ENCODE measurements at regions not wholly inside any gene's neighbourhood (a gene's known extent, or its start where the extent isn't known, plus 50 kb on each side); places are given as distances from the start of the nearest gene placed in this dataset.

DNA sequence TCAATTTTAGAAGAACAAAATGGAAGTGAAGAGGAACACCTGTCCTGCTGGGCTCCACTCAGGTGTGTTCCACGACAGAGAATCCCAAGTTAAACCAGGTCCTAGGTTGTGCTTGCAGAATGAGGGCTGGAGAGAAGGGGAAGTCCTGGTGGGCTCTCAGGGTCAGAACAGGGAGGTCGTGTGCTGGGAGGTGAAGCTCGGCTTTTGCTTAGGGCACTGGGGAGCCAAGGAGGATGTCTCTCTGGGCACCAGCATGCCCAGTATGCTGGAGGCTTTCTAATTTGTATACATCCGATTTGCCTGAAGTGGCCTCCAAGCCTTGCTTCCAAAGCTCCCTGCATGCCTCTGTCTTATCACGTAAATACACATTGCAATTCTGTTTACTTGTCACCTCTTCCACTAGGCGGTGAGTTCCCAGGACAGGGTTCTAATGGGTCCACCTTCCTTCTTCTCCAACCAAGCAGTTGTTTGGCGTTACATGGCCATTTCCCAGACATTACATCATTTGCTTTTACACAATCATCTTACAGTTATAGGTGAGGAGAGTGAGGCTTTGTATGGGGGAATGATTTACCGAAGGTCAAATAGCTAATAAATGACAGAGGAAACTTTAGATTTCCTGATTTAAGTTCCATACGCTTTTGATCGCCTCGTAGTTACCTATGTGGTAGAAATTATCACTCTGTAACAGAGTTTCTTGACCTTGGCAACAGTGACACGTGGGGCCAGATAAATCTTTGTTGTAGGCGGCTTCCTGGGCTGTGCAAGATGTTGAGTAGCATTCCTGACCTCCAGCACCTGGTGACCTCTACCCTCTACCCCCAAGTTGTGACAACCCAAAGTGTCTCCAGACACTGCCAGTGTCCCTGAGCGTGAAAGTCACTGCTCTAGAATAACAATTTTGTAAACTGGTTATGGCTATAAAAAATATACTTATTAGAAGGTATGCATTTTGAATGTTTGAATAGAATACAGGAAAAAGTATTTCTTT, 901.5 kb downstream of the TBC1D22A start:
- no peak for DNase-seq (ENCODE audit: low read depth, low spot score)

DNA sequence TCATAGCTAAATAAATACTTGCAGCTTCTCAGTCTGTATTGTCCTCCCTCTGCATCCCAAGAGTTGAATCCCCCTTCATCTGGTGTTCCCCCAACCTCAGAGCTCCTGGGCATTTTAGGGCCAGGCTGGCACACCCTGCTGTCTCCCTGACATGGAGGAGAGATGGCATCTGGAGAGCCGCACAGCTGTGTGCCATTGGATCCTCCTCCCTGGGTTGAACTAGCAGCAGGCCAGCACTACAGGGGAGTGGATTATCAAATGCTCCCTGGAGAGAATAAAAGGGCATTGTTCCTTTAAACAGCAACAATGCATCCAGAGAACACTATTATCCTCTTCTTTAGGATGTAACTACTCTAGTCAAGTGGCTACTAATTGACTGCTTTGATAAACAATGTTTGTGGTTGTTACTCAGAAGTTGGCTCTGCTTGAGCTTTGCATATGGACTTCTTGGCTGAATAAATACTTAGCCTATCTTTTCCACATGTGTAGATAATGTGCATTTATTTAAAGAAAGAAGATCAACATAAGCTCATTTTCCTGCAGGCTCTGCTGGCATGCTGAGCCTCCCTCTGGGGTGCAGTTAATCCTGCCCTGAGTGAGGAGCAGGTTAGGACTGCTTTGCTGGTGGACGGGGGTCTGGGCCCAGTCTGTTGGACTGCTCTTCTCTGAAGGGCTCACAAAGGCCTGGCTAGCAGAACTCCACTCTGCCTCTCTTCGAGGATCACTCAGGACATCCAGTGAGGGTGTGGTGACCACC, 897.2 kb downstream of the TBC1D22A start:
- DNase-seq (ENCODE audit: low read depth, low spot score) = no peak

DNA sequence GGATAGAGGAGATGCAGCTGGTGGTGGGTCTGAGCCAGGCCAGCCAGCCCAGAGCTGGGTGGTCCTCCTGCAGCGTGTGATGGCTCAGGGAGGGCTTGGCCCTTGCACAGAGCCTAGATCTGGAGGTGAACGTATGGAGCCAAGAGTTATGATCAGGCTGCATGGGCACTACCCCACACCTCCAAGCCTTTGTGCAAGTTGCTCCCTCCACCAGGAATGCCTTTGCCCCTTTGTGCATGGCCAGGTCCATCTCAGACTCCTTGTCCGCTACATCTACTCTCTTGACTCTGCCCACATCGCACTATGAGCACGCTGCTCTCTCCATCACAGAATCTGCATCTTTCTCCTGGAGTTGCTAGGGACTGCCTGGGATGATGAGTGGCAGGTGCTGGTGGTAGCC, 895.7 kb downstream of the TBC1D22A start:
- DNase-seq (ENCODE audit: low read depth, low spot score) = no peak

DNA sequence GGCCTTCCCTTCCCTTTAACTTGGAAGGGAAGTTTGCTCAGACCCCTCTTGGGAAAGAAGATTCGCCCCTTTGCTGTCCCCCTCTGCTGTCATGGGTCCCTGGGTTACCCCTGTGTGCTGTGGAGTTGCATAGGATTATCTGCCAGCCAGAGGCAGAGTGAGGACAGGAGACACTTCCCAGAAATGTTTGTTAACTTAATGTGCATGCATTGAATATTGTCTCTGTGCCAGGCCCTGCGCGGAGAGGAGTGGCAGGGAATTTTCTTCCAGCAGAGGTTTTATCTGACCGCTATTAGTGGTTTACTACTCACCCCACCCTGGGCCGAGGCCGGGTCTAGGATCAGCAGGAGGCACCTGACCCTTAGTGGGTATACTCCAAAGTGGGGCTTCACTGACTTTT, 894.8 kb downstream of the TBC1D22A start:
- no peak for DNase-seq (ENCODE audit: low read depth, low spot score)

DNA sequence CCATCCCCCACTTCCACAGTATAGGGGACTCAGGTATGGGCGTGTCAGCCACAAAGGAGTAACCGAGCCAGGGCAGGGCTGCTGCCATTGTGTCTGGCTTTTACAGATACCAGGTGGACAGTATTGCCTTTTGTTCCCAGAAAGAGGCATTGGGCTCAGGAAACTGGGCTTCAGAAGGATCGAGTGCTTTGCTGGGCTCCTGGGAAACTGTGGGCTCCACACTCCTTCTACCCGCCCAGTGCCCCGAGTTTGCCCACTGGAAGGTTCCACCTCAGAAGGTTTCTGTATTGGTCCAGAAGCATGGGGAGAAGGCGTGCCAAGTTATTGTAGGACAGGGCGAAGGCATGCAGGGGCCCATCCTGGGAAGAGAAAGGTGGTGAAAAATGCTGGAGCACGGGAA, 894.4 kb downstream of the TBC1D22A start:
- DNase-seq (ENCODE audit: low read depth, low spot score) = no peak

DNA sequence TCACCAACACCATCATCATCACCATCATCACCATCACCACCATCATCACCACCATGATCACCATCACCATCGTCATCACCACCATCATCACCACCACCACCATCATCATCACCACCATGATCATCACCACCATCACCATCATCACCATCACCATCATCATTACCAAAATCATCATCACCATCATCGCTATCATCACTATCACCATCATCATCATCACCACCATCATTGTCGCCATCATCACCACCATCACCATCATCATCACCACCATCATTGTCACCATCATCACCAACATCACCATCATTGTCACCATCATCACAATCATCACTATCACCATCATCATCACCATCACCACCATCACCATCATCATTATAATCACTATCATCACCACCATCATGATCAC, 893.5 kb downstream of the TBC1D22A start:
- no peak for DNase-seq (ENCODE audit: low read depth, low spot score)

DNA sequence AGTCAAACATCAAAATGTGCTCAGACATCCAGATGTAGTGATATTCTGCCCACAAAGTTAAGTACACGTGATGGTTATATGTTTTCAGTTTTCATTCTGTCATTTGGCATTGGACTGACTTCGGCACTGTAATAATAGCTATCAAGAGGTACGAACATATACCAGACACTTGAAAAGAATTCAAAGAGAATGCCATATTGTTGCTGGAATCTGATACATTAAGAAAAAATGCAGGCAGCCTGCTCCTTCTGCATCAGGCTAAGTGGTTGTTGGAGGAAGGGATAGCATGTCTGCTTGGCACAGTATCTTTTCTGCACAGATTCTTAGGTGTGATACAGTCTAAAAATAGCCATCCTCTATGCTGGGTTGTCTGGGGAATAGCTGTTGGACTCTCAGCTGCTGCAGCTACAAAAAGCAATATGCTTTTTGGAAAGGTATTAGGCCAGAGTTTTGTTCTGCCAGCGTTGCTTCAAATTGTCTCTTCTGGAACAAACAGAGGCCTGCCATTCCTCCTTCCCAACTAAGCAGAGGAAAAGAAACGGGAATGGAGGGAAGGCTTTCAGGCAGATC, 892.6 kb downstream of the TBC1D22A start:
- no peak for DNase-seq (ENCODE audit: low read depth, low spot score)

DNA sequence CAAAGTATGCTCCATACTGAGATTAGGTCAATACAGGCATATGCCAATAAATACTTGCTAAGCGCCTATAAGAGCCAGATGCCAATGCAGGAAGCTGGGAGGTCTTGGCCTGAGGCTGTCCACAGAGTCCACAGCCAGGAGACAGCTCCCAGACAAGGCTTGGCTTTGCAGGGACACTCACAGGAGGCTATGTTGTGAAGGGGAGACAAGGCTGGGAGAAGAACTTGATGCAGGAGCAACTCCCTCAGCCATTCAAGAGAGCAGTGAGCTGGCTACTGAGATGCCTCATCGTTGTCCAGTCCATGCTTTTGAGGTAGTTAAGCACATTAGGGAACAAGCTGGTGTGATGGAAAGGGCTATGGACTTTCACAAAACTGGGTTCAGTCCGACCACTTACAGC, 891.5 kb downstream of the TBC1D22A start:
- no peak for DNase-seq (ENCODE audit: low read depth, low spot score)

DNA sequence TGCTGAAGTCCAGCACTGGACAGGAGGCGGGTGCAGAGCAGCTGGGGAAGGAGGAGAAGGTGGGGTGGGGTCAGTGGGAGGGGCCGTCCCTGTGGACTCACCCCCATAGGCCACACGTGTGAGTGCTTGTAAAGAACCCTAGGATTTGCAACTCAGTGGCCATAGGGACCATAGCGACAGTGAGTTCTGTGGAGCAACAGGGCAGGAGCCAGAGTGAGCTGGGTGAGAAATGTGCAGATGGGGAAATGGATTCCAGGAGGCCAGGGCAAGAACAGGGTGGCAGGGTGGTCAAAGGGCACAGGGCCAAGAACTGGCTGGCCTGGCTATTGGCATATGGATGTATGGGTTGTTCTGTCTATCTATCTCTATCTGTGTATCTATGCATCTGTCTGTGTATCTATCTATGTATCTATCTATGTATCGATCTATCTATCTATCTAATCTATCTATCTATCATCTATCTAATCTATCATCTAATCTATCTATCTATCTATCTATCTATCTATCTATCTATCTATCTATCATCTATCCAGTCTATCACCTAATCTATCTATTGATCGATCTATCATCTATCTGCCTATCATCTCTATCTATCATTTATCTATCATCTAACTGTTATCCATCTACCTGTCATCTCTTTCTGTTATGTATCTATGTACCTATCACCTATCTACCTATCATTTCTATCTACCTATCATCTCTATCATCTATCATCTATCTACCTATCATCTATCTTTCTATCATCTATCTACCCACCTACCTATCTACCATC, 889.0 kb downstream of the TBC1D22A start:
- no peak for DNase-seq (ENCODE audit: low read depth, low spot score)

DNA sequence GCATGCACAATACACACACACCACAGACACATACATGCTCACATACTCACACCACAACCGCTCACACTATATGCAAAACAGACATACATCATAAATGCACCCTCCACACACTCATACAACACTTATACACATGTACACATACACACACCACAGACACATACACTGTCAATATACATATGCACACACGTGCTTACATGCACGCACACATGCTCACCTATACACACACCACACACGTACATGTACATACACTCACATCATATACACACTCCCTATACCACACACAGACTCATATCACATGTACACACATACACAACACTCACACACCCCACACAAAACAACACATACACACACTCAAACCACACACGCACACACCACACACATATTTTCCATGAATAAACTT, 885.3 kb downstream of the TBC1D22A start:
- no peak for DNase-seq (ENCODE audit: low read depth, low spot score)

DNA sequence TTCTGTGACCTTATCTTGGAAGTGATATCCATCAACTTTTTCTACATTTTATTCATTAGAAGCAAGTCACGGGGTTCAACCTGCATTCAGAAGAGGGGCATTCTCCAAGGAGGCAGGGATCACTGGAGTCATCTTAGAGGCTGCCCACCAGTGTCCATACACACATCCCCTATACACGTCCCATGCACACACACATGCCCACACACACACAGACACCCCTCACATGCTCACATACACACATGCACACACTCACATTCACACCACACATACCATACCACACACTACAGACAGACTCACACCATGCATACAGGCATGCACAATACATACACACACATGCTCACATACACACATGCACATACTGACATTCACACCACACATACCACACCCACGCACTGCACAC, 884.7 kb downstream of the TBC1D22A start:
- no peak for DNase-seq (ENCODE audit: low read depth, low spot score)

DNA sequence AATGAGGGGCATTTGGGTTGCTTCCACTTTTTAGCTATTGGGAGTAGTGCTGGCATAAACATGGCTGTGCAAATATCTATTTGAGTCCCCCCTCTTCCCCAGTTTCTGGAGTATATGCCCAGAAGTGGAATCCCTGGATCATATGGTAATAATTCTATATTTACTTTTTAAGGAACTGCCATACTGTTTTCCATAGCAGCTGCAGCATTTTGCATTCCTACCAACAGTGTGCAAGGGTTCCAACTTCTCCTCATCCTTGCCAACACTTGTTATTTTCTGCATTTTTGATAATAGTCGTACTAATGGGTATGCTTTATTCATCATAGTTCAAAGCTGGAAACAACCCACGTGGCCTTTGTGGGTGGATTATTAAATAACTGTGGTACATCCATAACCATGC, 883.5 kb downstream of the TBC1D22A start:
- no peak for DNase-seq (ENCODE audit: low read depth, low spot score)

DNA sequence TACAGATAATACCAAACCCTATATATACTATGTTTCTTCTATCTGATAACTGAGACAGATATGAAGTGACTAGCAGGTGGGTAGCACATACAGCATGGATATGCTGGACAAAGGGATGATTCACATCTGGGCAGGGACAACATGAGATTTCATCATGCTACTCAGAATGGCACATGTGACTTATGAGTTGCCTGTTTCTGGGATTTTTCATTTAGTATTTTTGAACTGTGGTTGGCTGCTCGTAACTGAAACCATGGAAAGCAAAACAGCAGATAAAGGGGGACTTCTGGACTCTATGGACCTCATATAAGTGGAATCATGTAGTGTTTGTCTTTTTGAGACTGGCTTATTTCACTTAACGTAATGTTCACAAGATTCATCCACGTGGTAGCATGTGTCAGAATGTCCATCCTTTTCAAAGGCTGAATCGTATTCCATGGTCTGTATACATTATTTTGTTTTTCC, 883.0 kb downstream of the TBC1D22A start:
- DNase-seq (ENCODE audit: low read depth, low spot score) = no peak

DNA sequence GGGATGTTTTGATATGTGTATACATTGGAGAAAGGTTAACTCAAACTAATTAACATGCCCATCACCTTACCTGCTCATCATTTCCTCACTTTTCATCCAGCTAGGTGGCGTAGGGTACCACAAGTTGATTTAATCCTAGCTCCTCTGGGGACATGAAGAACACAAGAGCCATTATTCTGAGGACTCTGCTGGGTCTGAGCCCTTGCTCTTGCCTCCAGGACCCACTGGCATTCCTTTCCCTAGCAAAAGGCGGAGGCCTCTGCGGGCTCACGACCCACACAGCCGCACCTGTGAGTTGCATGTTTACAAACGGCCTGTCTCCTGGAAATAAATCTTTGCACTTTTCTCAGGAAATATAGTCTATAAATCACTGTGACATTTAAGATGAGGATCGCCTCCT, 871.9 kb downstream of the TBC1D22A start:
- no peak for DNase-seq (ENCODE audit: low read depth, low spot score)

DNA sequence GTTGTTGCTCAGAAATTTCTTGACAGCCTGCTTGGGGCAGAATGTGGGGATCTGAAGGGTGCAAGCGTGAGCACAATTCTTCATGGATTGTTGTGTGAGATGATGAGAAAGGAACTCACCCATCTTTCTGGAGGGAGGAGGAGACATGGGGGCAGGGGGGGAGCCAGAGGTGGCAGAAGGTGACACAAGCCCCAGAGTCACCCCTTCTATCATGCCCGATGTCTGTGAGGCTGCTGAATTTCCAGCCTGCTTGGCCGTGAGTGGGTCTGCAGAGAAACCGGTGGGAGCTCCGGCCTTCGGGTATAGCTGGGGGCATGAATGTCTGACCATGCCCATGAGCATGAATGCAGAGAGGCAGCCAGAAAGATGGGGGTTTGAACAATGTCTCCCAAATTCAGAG, 870.7 kb downstream of the TBC1D22A start:
- no peak for DNase-seq (ENCODE audit: low read depth, low spot score)

DNA sequence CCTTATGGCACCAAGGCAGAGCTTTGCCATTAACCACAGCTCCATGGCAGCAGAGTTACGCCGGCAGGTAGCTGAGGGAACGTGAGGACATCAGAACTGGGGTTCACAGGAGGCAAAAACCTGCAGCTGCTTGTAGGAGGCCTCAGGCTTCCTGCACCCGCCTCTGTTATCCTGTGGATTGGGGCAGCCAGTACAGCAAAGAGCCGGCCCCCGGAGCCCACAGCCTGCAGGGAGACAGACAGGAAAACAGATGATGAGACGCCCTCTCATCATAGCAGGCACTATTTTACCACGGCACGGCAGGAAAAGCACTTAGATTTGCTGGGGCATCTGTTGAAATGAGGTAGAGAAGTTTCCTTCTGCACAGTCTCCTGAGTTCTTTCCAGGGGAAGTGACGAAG, 870.3 kb downstream of the TBC1D22A start:
- no peak for DNase-seq (ENCODE audit: low read depth, low spot score)

DNA sequence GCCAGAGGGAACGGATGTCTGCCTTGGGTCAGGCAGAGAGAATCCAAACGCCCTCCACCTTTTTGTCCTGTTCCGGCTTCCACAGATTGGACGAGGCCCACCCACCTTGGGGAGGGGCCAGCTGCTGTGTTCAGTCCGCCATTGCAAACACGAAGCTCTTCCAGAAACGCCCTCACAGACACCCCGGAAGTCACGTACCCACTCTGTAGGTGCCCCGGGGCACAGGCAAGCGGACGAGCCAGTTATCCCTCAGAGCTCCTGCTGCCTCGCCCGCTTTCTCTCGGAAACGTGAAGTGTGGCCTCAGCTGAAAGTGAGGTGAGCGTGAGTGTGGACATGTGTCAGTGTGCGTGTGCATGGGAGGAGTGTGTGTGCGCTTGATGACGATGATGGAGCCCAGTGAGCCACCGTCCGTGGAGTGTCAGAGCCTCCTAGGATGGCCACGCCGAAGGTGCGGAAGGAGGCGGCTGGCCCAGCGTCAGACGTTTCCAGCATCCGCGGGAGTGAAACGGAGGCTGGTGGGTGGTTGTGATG, 869.2 kb downstream of the TBC1D22A start:
- DNase-seq (ENCODE audit: low read depth, low spot score) = no peak

DNA sequence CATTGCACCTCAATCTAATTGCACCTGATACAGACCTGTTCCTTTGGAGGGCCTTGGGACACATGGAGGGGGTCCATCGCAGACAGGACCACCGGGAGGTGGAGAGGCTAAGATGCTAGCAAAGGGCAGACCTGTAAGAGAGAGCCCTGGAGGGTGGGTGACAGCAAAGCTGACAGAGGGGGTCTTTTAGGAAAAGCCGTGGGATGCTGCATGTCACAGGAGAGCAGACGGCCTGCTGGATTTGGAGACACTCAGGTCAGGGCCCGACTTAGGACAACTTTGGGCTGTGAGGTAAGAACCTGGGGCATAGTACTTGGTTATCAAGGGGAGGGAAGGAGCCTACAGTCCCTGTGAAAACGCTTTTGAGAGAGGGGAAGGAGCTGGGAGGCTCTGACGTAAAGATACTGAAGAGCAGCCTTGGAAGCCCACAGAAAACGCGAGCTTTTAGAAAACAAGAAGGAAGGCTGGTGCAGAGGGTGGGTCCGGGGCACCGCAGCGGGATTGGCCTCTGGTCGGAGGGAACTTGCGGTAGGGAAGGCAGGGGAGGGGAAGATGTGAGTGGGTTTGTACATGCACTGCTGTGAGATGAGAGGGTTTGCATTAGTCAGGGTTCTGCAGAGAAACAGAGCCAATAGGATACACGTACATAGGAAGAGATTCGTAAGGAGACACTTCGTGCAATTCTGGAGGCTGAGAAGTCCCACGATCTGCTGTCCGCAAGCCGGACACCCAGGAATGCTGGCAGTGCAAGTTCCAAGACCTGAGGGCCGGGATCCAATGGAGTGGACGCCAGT, 868.5 kb downstream of the TBC1D22A start:
- DNase-seq (ENCODE audit: low read depth, low spot score) = no peak

DNA sequence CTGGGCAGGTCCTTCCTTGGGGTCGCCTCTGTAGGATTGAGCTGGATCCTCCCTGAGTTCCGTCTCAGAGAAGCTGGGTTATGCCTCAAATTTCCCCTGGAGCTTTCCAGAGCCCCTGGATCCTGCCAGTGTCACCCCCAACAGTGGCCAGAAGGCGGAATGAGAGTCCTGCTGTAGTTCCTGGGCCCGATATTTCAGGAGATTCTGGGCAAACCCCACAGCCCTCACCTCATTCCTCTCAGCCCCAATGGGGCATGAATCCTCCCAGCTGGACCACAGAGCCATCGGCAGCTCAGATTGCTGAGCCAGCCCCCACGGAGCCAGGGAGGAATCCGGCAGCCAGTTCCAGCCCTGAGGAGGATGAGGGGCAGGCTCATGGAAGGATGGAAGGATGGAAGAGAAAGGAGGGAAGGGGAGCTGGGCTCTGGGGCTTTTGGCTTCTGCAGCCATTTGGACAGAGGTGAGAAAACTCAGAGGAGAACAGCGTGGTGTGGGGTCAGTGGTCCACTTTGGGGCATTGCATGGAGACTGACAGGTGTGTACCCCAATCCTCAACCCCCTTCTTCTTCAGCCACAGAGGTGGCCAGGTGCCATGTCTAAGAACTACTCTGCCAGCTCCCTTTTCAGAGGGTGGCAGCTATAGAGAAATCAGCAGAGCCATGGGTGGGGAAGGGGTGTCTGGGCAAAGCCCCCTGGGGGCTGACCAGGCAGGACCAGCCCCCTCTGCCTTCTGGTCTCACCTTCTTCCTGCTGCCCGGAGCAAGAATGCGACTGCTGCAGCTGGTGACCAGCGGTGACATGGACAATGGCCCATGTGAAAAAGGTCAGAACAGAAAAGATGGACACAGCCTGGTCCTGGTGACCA, 867.6 kb downstream of the TBC1D22A start:
- no peak for DNase-seq (ENCODE audit: low read depth, low spot score)
